Keratinocyte (primary cell): ENCODE measurements at regions not wholly inside any gene's neighbourhood (a gene's known extent, or its start where the extent isn't known, plus 50 kb on each side); places are given as distances from the start of the nearest gene placed in this dataset.

Source experiments
- DNase-seq: peaks from one replicate; pipeline ENCODE4 v3.0.0-alpha.2; 2011; ENCODE audit warnings: low read depth, missing footprints, low spot score
- FAIRE-seq: peaks from 2 replicates; lab custom pipeline; 2011; peaks lifted over from hg19 to GRCh38; lab: Jason Lieb, UNC
- H2AFZ ChIP-seq: 2 replicates; pipeline ENCODE4 v1.6.0; 2012; ENCODE audit warnings: low read length, control low read depth, inconsistent platforms; ENCODE audit not compliant: control insufficient read depth
- H3K27ac ChIP-seq: 2 replicates; pipeline ENCODE4 v1.5.1; 2011; ENCODE audit warnings: low read length; ENCODE audit not compliant: control insufficient read depth, insufficient read depth
- H3K27me3 ChIP-seq: 3 replicates; pipeline ENCODE4 v1.6.0; 2011; ENCODE audit warnings: low read length; ENCODE audit not compliant: control insufficient read depth, insufficient read depth; ENCODE audit errors: extremely low read depth
- H3K36me3 ChIP-seq, 2 experiments: 2 replicates in 1 of 2; 3 replicates in 1 of 2; pipeline ENCODE4 v1.5.1; 2011; ENCODE audit warnings: low read length in 2 of 2, mild to moderate bottlenecking in 1 of 2; ENCODE audit not compliant: control insufficient read depth in 2 of 2, insufficient read depth in 2 of 2; ENCODE audit errors: extremely low read depth in 1 of 2
- H3K4me1 ChIP-seq: 3 replicates; pipeline ENCODE4 v1.5.1; 2011; ENCODE audit warnings: low read length; ENCODE audit not compliant: control insufficient read depth, insufficient read depth; ENCODE audit errors: extremely low read depth
- H3K4me2 ChIP-seq: 3 replicates; pipeline ENCODE4 v1.6.0; 2011; ENCODE audit warnings: low read depth, low read length; ENCODE audit not compliant: control insufficient read depth, insufficient read depth; ENCODE audit errors: extremely low read depth
- H3K4me3 ChIP-seq, 3 experiments: fragments of 200-600 bp in 1 of 3; sonication (generic) in 1 of 3; 2 replicates in 2 of 3; 3 replicates in 1 of 3; pipeline ENCODE4 v1.5.1; 2011 to 2016; ENCODE audit warnings: low read length in 3 of 3, mild to moderate bottlenecking in 3 of 3, control low read depth in 2 of 3, inconsistent platforms in 1 of 3, low read depth in 1 of 3, mixed read lengths in 1 of 3, mixed run types in 1 of 3, moderate library complexity in 1 of 3; ENCODE audit not compliant: control insufficient read depth in 2 of 3, insufficient read depth in 2 of 3; ENCODE audit errors: extremely low read depth in 1 of 3
- H3K79me2 ChIP-seq: 2 replicates; pipeline ENCODE4 v1.6.0; 2012; ENCODE audit warnings: low read length; ENCODE audit not compliant: control insufficient read depth, insufficient read depth
- H3K9ac ChIP-seq: 3 replicates; pipeline ENCODE4 v1.6.0; 2011; ENCODE audit warnings: low read length; ENCODE audit not compliant: control insufficient read depth, insufficient read depth; ENCODE audit errors: extremely low read depth
- H3K9me1 ChIP-seq: 3 replicates; pipeline ENCODE4 v1.6.0; 2011; ENCODE audit warnings: low read length; ENCODE audit not compliant: control insufficient read depth, insufficient read depth; ENCODE audit errors: extremely low read depth
- H3K9me3 ChIP-seq: 2 replicates; pipeline ENCODE4 v1.5.1; 2012; ENCODE audit warnings: low read depth, low read length; ENCODE audit not compliant: control insufficient read depth
- H4K20me1 ChIP-seq: 3 replicates; pipeline ENCODE4 v1.6.0; 2011; ENCODE audit warnings: low read length; ENCODE audit not compliant: control insufficient read depth, insufficient read depth; ENCODE audit errors: extremely low read depth
- CTCF ChIP-seq, 3 experiments: IDR thresholded peaks in 1 of 3; conservative IDR thresholded peaks in 1 of 3; optimal IDR thresholded peaks in 1 of 3; 2 replicates in 2 of 3; 3 replicates in 1 of 3; pipeline versions ENCODE3 to v1.5.1; 2011; ENCODE audit warnings: low read length in 3 of 3, mild to moderate bottlenecking in 3 of 3, moderate library complexity in 2 of 3, control low read depth in 1 of 3, inconsistent platforms in 1 of 3; ENCODE audit not compliant: insufficient read depth in 2 of 3; ENCODE audit errors: extremely low read depth in 1 of 3
- EZH2 ChIP-seq: IDR thresholded peaks from one replicate; pipeline ENCODE4 v1.6.1; 2012; ENCODE audit warnings: inconsistent platforms, mild to moderate bottlenecking, low read length, moderate library complexity
- dilution Hi-C: fragments of 300-500 bp; cut with MboI; formaldehyde crosslinking; loops from one replicate; pipeline ENCODE4 v1.7.0; 2020; ENCODE audit warnings: low sequenced_read_pairs; ENCODE audit not compliant: extremely low pct_ligation_motif_present

- Histone ChIP-seq H3K9me3 (no peaks in the 10 kb centered on the region), H3K9me1 (no peaks in the 10 kb centered on the region), H3K27ac (no peak overlapping the region), H4K20me1 (no peaks in the 10 kb centered on the region), H3K9ac (no peak overlapping the region), H3K4me3 (no peak overlapping the region), H3K27me3 (peaks cover 1% of the 10 kb centered on the region), H3K79me2 (no peaks in the 10 kb centered on the region), H3K36me3 (no peaks in the 10 kb centered on the region), H3K4me2 (no peak overlapping the region), H2AFZ (no peak overlapping the region), H3K4me1 (no peaks in the 10 kb centered on the region)
- FAIRE-seq (no peak), DNase-seq (no peak)
- dilution Hi-C loops: no loop called here
- TF ChIP-seq CTCF (optimal IDR thresholded peaks at IDR 0.05 in 1 of 3, IDR thresholded peaks at IDR 0.05 in 1 of 3, conservative IDR thresholded peaks at IDR 0.05 in 1 of 3; ENCODE audit: extremely low read depth in 1 of 3, insufficient read depth in 2 of 3, low read length in 3 of 3) (peak; percentile 15 to 24 (median 18)), EZH2 (no peak)
Observed at GRCh38 chr7:18241543-18242231, 214.0 kb upstream of the PRPS1L1 start.

GRCh38 chr7:18243731-18244130 is 216.1 kb upstream of the PRPS1L1 start:
- H3K79me2 ChIP-seq: no peaks in the 10 kb centered on the region
- H3K36me3 ChIP-seq: no peaks in the 10 kb centered on the region
- no peaks in the 10 kb centered on the region for H4K20me1 ChIP-seq
- H2AFZ ChIP-seq: no peak overlapping the region
- TF ChIP-seq EZH2 (no peak), CTCF (optimal IDR thresholded peaks at IDR 0.05 in 1 of 3, IDR thresholded peaks at IDR 0.05 in 1 of 3, conservative IDR thresholded peaks at IDR 0.05 in 1 of 3; ENCODE audit: extremely low read depth in 1 of 3, insufficient read depth in 2 of 3, low read length in 3 of 3) (no peak)
- no peak overlapping the region for H3K4me3 ChIP-seq
- H3K27ac ChIP-seq: no peak overlapping the region
- H3K27me3 ChIP-seq: no peaks in the 10 kb centered on the region
- no peak overlapping the region for H3K4me2 ChIP-seq
- no peaks in the 10 kb centered on the region for H3K9me3 ChIP-seq
- H3K9ac ChIP-seq: no peak overlapping the region
- FAIRE-seq (no peak), DNase-seq (no peak)
- H3K4me1 ChIP-seq: no peaks in the 10 kb centered on the region
- H3K9me1 ChIP-seq: no peaks in the 10 kb centered on the region
- dilution Hi-C loops: no loop called here
